Uterus (tissue), 2 donors: ENCODE measurements at regions not wholly inside any gene's neighbourhood (a gene's known extent, or its start where the extent isn't known, plus 50 kb on each side); places are given as distances from the start of the nearest gene placed in this dataset.

ENCODE experiments used
- POLR2A ChIP-seq, 2 donors: fragments of 450-650 bp; IDR thresholded peaks; one replicate each; pipeline ENCODE4 v1.6.1; 2016; ENCODE audit warnings: antibody characterized with exemption in 2 of 2, mild to moderate bottlenecking in 1 of 2, moderate library complexity in 1 of 2
- TF ChIP-seq, protein P1 (sequence below), 4 experiments: fragments of 200-600 bp in 2 of 4; fragments of 450-650 bp in 2 of 4; sonication (generic) in 2 of 4; IDR thresholded peaks; one replicate each; pipeline ENCODE4 v1.5.1; 2016 to 2019; ENCODE audit warnings: antibody characterized with exemption in 4 of 4, mild to moderate bottlenecking in 2 of 4, moderate library complexity in 1 of 4

DNA sequence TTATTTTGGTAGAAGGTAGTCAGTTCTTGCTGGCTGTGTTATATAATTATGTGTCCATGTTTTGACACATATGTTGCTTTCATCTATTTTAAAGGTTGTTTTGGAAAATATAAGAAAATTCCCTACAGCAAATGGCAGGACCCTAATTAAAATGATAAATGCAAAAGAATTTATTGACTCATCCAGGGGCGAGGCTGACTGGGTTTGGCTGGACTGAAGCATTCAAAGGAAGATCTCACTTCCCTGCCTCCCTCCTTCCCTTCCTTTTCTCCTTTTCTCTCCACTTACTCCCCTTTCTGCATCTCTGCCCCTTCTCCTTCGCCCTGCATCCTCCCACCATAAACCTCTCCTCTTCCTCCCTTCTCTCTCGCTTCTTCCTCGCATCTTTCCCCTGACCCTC, 129.6 kb downstream of the SNAPC1 start:
- TF ChIP-seq, protein P1, sequence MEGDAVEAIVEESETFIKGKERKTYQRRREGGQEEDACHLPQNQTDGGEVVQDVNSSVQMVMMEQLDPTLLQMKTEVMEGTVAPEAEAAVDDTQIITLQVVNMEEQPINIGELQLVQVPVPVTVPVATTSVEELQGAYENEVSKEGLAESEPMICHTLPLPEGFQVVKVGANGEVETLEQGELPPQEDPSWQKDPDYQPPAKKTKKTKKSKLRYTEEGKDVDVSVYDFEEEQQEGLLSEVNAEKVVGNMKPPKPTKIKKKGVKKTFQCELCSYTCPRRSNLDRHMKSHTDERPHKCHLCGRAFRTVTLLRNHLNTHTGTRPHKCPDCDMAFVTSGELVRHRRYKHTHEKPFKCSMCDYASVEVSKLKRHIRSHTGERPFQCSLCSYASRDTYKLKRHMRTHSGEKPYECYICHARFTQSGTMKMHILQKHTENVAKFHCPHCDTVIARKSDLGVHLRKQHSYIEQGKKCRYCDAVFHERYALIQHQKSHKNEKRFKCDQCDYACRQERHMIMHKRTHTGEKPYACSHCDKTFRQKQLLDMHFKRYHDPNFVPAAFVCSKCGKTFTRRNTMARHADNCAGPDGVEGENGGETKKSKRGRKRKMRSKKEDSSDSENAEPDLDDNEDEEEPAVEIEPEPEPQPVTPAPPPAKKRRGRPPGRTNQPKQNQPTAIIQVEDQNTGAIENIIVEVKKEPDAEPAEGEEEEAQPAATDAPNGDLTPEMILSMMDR (IDR thresholded peaks at IDR 0.05): no peak
- no peak for TF ChIP-seq POLR2A (IDR thresholded peaks at IDR 0.05)
